Ovary (tissue), 7 donors: ENCODE measurements at regions not wholly inside any gene's neighbourhood (a gene's known extent, or its start where the extent isn't known, plus 50 kb on each side); places are given as distances from the start of the nearest gene placed in this dataset.

Source experiments
- DNase-seq, 5 donors: peaks; one replicate each; pipeline ENCODE4 v3.0.0-alpha.2; 2019 to 2020
- H3K27ac ChIP-seq, 2 donors: fragments of 200-600 bp; one replicate each; pipeline versions ENCODE4 v1.5.1 to v1.8.0; 2019 to 2022
- H3K27me3 ChIP-seq: fragments of 200-600 bp; one replicate; pipeline ENCODE4 v1.8.0; 2022
- H3K36me3 ChIP-seq: fragments of 200-600 bp; sonication (generic); one replicate; pipeline ENCODE4 v1.5.1; 2019
- H3K4me1 ChIP-seq: one replicate; pipeline ENCODE4 v1.8.1; 2013; ENCODE audit warnings: mild to moderate bottlenecking, moderate library complexity; ENCODE audit not compliant: insufficient read depth
- H3K4me3 ChIP-seq: fragments of 200-600 bp; sonication (generic); one replicate; pipeline ENCODE4 v1.5.1; 2017
- H3K9me3 ChIP-seq, 2 donors: fragments of 200-600 bp in 1 of 2; sonication (generic) in 1 of 2; one replicate each; pipeline versions ENCODE4 v1.5.1 to v1.8.1; 2013 to 2019; ENCODE audit warnings: mild to moderate bottlenecking in 1 of 2, moderate library complexity in 1 of 2
- CTCF ChIP-seq, 3 donors: fragments of 450-650 bp in 2 of 3; fragments of 200-600 bp in 1 of 3; IDR thresholded peaks; one replicate each; pipeline versions ENCODE4 v1.5.1 to v1.8.0; 2016 to 2022; ENCODE audit warnings: antibody characterized with exemption in 3 of 3, mild to moderate bottlenecking in 1 of 3
- EP300 ChIP-seq: sonication (generic); formaldehyde crosslinking; IDR thresholded peaks from one replicate; pipeline ENCODE4 v1.6.1; 2017; ENCODE audit warnings: antibody characterized with exemption
- POLR2A ChIP-seq: fragments of 450-650 bp; IDR thresholded peaks from one replicate; pipeline ENCODE4 v1.6.1; 2017; ENCODE audit warnings: antibody characterized with exemption, mild to moderate bottlenecking, moderate library complexity
- WGBS, 3 donors: extraction: QIAGEN DNeasy Blood & Tissue Kit in 1 of 3; methylation state at CpG; one replicate each; pipeline versions ENCODE4 v1.1.5 to v1.1.7; 2013 to 2017; 5-methylcytosine and 5-hydroxymethylcytosine counted together
- intact Hi-C, 4 donors: fragments of 100-400 bp; cut with DNase I; formaldehyde crosslinking; loops; one replicate each; pipeline versions ENCODE4 v1.11.0 to v1.15.1; 2022 to 2023
- donor health status: DM: no; HTN: no; CAD: no; lungs with moderate emphysema.
- donor health status: DM: no; HTN: no; CAD: no.
- donor health status: Bipolar disorder and iron deficiency.
- donor health status: DM: no; HTN: no; CAD: no.
- donor health status: DM: yes; HTN: yes; CAD: no.

- no peaks in the 10 kb centered on the region for H3K9me3 ChIP-seq
- intact Hi-C loops, result no loop called here
- H3K4me3 ChIP-seq, result no peak overlapping the region
- H3K27me3 ChIP-seq, result no peaks in the 10 kb centered on the region
- WGBS, 3 donors, result 65 to 80% (median 68%) methylated on average over 3 of the region's 3 CpGs
- no peaks in the 10 kb centered on the region for H3K36me3 ChIP-seq
- TF ChIP-seq EP300 (no peak), CTCF (IDR thresholded peaks at IDR 0.05) (no peak), POLR2A (no peak)
- no peak for DNase-seq
- H3K27ac ChIP-seq, result no peak overlapping the region
- peaks cover 3% of the 10 kb centered on the region for H3K4me1 ChIP-seq
Measured at GRCh38 chr1:235018161-235018560, 110.5 kb downstream of the TOMM20 start.

- Histone ChIP-seq H3K4me3 (no peak overlapping the region), H3K36me3 (no peaks in the 10 kb centered on the region), H3K27me3 (no peaks in the 10 kb centered on the region), H3K4me1 (peaks cover 3% of the 10 kb centered on the region), H3K27ac (no peak overlapping the region), H3K9me3 (no peaks in the 10 kb centered on the region)
- WGBS, 3 donors, result 85 to 93% (median 92%) methylated on average over 2 of the region's 2 CpGs
- intact Hi-C loops, result no loop called here
- TF ChIP-seq POLR2A (no peak), CTCF (IDR thresholded peaks at IDR 0.05) (no peak), EP300 (no peak)
- no peak for DNase-seq
Measured at GRCh38 chr1:235017719-235018118, 110.9 kb downstream of the TOMM20 start.

- Histone ChIP-seq H3K27me3 (no peaks in the 10 kb centered on the region), H3K4me3 (no peak overlapping the region), H3K27ac (no peak overlapping the region), H3K36me3 (no peaks in the 10 kb centered on the region), H3K4me1 (peaks cover under 1% of the 10 kb centered on the region), H3K9me3 (no peaks in the 10 kb centered on the region)
- WGBS, 3 donors, result 91 to 97% (median 94%) methylated on average over 4 of the region's 4 CpGs
- intact Hi-C loops, result no loop called here
- TF ChIP-seq CTCF (IDR thresholded peaks at IDR 0.05) (no peak), POLR2A (no peak), EP300 (no peak)
- DNase-seq, result no peak
Measured at GRCh38 chr1:235017191-235017590, 111.4 kb downstream of the TOMM20 start.

- Histone ChIP-seq H3K4me1 (no peaks in the 10 kb centered on the region), H3K27me3 (no peaks in the 10 kb centered on the region), H3K9me3 (no peaks in the 10 kb centered on the region), H3K4me3 (no peak overlapping the region), H3K36me3 (no peaks in the 10 kb centered on the region), H3K27ac (no peak overlapping the region)
- WGBS, 3 donors, result 88 to 90% (median 89%) methylated on average over 6 of the region's 6 CpGs
- DNase-seq, result no peak
- TF ChIP-seq POLR2A (no peak), CTCF (IDR thresholded peaks at IDR 0.05) (no peak)
- intact Hi-C loops, result no loop called here
Measured at GRCh38 chr1:235015291-235015985, 113.2 kb downstream of the TOMM20 start.
